GM18499 (cell line): ENCODE measurements at regions not wholly inside any gene's neighbourhood (a gene's known extent, or its start where the extent isn't known, plus 50 kb on each side); places are given as distances from the start of the nearest gene placed in this dataset.
A peak's percentile ranks its signal among the peaks of the same experiment; 100 is the strongest.

Experiments
- ATAC-seq: cut with Tn5 transposase; IDR thresholded peaks from one replicate; pipeline ENCODE4 v1.9.1; 2021; ENCODE audit warnings: moderate number of reproducible peaks; ENCODE audit not compliant: insufficient read depth, unreplicated experiment

GRCh38 chr14:62126879-62127478 is 364.8 kb downstream of the SNAPC1 start:
- peak; percentile 79 for ATAC-seq

DNA sequence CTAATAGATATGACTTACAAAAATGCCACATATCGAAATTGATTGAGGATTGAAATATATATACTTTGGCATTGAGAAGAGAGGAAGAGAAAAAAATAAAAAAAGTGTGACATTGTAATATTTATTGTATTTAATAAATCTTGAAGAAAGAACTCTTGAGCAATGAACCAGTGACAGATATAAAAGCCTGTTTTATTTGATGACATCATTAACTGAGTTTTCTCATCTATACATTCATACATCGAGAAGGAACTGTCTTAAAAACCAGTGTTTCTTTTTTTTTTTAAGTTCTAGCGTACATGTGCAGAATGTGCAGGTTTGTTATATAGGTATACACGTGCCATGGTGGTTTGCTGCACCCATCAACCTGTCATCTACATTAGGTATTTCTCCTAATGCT is 368.2 kb downstream of the SNAPC1 start:
- no peak for ATAC-seq

GRCh38 chr14:62133776-62134550 is 371.7 kb downstream of the SNAPC1 start:
- no peak for ATAC-seq

- no peak for ATAC-seq
Measured at GRCh38 chr14:62138593-62138992, 376.4 kb downstream of the SNAPC1 start.

DNA sequence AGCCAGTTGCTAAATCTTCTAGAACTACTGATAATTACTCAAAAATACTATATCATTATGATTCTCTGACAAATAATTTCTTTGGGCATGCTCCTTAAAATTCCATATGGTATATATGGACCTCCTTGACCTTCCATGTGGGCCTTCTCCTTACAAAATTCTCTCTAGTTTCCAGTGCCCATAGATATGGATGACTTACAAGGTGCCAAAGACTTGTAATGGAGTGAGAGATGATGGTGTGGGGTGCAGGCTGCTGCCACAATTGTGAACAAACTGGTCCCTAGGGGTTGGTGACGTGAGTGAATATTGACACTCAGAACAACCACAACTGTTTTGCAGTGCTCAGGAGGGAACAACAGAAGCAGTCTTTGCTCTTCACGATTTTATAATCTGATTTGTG is 378.9 kb downstream of the SNAPC1 start:
- ATAC-seq: no peak

DNA sequence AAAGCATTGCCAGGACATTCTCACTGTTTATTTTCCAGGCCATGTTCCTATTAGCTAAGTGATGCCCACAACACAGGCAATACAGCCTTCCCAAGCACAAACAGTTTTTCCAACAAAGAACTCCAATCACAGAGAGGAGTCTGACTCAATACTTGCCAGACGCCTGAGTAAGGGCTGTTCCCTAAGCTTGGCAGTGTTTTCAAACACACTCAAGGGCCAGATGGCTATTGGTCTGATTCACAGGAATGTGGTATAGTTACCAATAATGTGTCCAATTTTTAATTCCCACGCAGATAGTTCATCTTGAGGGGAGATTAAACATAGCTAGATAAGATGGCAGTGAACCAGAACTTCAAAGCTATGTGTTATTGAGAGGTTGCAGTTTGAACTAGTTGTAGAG is 381.0 kb downstream of the SNAPC1 start:
- ATAC-seq: no peak

DNA sequence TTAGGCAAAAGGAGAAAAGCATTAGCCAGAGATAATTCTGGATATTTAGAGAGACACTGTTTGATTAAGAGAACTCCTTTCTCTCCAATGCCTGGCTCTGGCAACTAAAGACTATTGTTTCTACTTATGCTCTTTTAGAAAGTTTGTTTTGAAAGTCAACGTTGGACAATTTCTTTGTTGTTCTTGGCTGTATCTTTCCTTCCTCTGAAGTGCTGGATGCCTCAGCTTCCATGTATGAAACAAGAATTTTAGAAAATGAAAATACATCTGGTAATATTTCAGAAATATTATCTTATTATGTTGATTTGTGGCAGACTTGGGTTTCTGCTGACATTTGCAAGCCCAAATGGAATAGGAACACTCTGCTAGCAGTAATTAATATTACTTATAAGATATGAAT is 382.6 kb downstream of the SNAPC1 start:
- ATAC-seq: no peak

DNA sequence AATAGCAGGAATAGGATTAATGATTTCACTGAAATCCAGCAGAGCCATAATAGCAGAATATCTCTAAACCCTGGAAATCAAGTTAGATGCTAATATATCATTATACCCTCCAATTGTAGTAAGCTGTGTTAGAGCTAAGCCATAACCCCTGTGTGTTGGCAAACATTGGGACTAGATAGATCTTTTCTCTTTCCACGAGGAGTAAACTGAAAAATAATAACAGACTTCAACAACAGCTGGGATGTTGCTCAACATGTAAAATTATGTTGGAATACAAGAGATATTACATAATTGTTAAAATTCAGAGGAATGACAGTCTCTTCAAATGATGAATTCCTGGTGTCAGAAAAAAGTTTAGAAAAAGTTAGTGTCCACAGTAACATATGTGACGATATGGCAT is 383.8 kb downstream of the SNAPC1 start:
- ATAC-seq: no peak

- ATAC-seq: no peak
Measured at GRCh38 chr14:62156052-62156451, 393.8 kb downstream of the SNAPC1 start.

GRCh38 chr14:62158779-62159178 is 396.6 kb downstream of the SNAPC1 start:
- no peak for ATAC-seq

- ATAC-seq: no peak
Measured at GRCh38 chr14:62159314-62159713, 397.1 kb downstream of the SNAPC1 start.

DNA sequence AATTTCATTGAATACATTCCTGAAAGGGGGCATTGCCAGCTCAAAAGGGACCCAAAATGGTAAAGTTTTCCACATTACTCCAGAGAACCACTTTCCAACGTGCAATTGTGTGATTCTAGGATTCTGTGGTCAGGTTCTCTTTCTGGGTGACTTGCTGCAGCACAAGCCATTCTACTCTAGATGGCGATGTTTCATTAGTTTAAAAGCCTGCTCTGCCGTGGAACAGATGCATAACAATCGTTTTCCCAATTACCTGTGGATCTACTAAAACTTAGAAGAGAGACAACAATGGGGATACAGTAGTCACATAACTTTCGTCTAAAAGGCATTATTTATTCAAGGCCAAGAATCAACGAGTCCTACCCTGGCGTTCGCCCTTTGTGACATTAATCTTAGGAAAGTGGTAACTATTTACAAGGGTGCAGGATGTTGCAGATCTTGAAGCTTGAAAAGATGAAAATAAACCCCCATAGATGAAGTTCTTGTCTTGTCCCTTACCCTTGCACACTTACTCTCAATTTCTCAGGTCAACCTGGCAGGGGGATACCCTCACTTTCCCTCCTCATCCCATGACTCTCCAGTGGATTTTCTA is 400.9 kb downstream of the SNAPC1 start:
- ATAC-seq: peak; percentile 49

DNA sequence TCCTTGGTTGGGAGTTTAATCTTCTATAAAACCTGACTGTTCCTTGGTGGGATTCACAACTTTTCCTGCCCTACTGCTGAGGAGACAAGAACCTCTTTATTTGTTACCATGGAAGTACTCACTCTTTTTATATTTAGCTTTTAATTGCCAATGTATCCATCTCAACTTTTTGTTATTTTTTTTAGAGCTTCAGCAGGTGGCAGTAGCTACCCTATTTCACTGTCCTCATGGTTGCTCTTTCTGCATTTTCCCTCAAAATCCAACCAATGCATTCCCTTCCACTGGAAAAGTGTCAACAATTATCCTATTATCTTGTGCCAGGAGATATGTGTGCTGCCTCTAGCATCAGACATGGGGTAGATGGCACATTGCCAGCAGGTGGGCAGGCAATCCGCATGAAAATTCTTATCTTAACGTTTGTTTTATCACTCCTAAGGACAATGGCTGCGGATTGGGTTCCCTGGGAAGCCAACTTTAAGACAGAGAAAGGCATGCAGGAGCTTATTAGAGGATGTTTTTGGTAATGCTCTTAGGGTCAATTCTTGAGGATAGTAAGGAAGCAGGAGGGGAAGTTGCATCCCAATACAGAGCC is 406.4 kb downstream of the SNAPC1 start:
- no peak for ATAC-seq

GRCh38 chr14:62179367-62180018 is 417.3 kb downstream of the SNAPC1 start:
- no peak for ATAC-seq

DNA sequence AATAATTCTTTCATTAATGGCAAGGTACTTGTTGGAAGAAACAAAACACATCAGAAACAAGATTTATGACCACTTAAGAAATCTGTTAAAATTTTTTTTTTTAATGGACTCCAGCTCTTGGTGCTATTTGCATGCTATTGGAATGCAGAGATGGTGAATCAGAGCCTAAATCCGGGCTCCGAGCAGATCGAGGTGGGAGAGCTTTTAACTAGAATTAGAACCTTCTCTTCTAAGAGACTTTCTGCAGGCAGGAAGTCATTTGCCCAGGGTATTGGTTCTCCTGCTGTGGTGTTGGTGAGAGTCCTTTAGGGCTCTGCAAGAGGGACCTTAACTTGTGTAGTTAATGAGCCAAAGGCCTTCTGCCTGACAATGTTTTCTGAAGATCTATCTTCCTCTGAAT is 419.4 kb downstream of the SNAPC1 start:
- no peak for ATAC-seq

DNA sequence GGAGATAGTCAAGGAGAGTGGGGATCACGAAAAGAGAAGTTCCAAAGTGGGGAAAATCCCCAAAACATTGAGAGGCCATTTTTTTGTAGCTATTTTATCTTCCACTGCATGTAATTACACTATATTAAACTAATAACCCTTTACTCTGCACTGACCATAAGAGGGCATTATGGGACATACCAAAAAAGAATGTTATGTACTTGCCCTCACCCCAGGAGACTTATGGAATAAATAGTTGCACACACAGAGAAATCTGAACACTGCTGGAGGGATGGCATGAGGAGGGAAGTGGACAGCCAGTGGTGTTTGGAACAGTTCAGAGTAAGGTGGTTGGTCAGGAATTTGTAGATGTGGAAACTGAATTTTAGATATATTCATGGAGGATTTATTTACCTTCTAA is 422.9 kb downstream of the SNAPC1 start:
- no peak for ATAC-seq

GRCh38 chr14:62187265-62187664 is 425.0 kb downstream of the SNAPC1 start:
- no peak for ATAC-seq

DNA sequence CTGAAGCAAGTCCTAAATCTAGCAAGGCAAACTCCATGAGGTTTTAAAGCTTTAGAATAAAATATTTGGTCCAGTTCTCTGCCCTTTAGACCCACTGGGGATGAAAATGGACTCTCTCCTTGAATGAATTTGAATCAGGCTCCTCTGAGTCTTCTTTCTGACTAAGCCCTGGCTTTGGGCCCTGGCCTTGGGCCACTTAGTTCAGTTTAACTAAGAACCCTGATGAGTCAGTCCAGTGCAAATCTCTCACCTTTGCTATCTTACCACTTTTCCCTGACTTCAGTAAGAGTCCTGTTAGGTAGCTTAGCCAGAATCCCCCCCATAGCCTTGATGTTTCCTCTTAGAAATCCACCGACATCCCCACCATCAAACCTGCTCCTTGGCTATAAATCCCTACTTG is 427.5 kb downstream of the SNAPC1 start:
- ATAC-seq: no peak

DNA sequence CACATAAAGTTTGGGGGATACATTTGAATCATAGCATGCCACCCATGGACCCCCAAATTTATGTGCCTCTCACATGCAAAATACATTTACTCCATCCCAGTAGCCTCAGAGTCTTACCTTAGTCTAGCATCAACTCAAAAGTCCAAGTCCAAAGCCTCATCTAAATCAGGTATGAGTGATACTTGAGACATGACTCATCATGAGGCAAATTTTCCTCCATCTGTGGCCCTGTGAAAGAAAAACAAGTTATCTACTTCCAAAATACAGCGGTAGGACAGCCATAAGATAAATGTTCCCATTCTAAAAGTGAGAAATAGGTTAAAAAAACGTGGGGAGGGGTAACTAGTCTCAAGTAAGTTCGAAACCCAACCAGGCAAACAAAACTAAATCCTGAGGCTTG is 444.2 kb downstream of the SNAPC1 start:
- no peak for ATAC-seq

- ATAC-seq: no peak
Measured at GRCh38 chr14:62209287-62209899, 447.2 kb downstream of the SNAPC1 start.
